LoVo (cell line): ENCODE measurements at regions not wholly inside any gene's neighbourhood (a gene's known extent, or its start where the extent isn't known, plus 50 kb on each side); places are given as distances from the start of the nearest gene placed in this dataset.
"Not testable (repeated sequence)": the region's sequence is repeated elsewhere in the genome, so short reads cannot be mapped to it uniquely, and the experiment has no call there.

ENCODE experiments used
- DNase-seq: peaks from one replicate; pipeline ENCODE4 v3.0.0-alpha.2; 2016; ENCODE audit warnings: low spot score

GRCh38 chr10:84938117-84938905, 609.9 kb downstream of the CCSER2 start:
- DNase-seq, result no peak

GRCh38 chr10:84943541-84943940, 615.2 kb downstream of the CCSER2 start:
- DNase-seq, result no peak

- no peak for DNase-seq
These were observed 615.8 kb downstream of the CCSER2 start for GRCh38 chr10:84944187-84944586.

- DNase-seq, result no peak
These were observed 617.4 kb downstream of the CCSER2 start for GRCh38 chr10:84945791-84946190.

GRCh38 chr10:84946904-84947303, 618.5 kb downstream of the CCSER2 start:
- DNase-seq, result no peak

- DNase-seq, result no peak
These were observed 620.3 kb downstream of the CCSER2 start for GRCh38 chr10:84948644-84949043.

- DNase-seq, result no peak
These were observed 623.2 kb downstream of the CCSER2 start for GRCh38 chr10:84951616-84952015.

- no peak for DNase-seq
These were observed 629.0 kb downstream of the CCSER2 start for GRCh38 chr10:84957427-84957826.

GRCh38 chr10:84965468-84965867, 637.1 kb downstream of the CCSER2 start:
- no peak for DNase-seq

- DNase-seq, result no peak
These were observed 638.5 kb downstream of the CCSER2 start for GRCh38 chr10:84966708-84967441.

GRCh38 chr10:84969297-84969696, 640.9 kb downstream of the CCSER2 start:
- not testable (repeated sequence) for DNase-seq

GRCh38 chr10:84987039-84987438, 658.6 kb downstream of the CCSER2 start:
- DNase-seq, result no peak

GRCh38 chr10:84988011-84988410, 659.6 kb downstream of the CCSER2 start:
- DNase-seq, result no peak

- DNase-seq, result no peak
These were observed 662.3 kb downstream of the CCSER2 start for GRCh38 chr10:84990713-84991112.

- DNase-seq, result no peak
These were observed 662.9 kb downstream of the CCSER2 start for GRCh38 chr10:84991301-84991700.

GRCh38 chr10:84993251-84994035, 665.1 kb downstream of the CCSER2 start:
- DNase-seq, result no peak

- no peak for DNase-seq
These were observed 666.3 kb downstream of the CCSER2 start for GRCh38 chr10:84994722-84995121.

- DNase-seq, result no peak
These were observed 668.2 kb downstream of the CCSER2 start for GRCh38 chr10:84996580-84996979.

- DNase-seq, result no peak
These were observed 669.5 kb downstream of the CCSER2 start for GRCh38 chr10:84997870-84998269.

GRCh38 chr10:84999929-85000328, 671.5 kb downstream of the CCSER2 start:
- no peak for DNase-seq

GRCh38 chr10:85003083-85003482, 674.7 kb downstream of the CCSER2 start:
- DNase-seq, result no peak

- no peak for DNase-seq
These were observed 680.2 kb downstream of the CCSER2 start for GRCh38 chr10:85008488-85009184.
